HEK293 (cell line): ENCODE measurements at regions not wholly inside any gene's neighbourhood (a gene's known extent, or its start where the extent isn't known, plus 50 kb on each side); places are given as distances from the start of the nearest gene placed in this dataset.
A peak's percentile ranks its signal among the peaks of the same experiment; 100 is the strongest.

ENCODE experiments used
- AEBP2 ChIP-seq: fragments of 450-650 bp; formaldehyde crosslinking; IDR thresholded peaks from 2 replicates; pipeline ENCODE4 v1.5.1; 2016; ENCODE audit warnings: missing biosample characterization, missing genetic modification characterization, borderline replicate concordance
- ELK4 ChIP-seq: IDR thresholded peaks from 2 replicates; pipeline ENCODE4 v1.6.1; 2011; ENCODE audit warnings: mild to moderate bottlenecking, low read depth, low read length, borderline replicate concordance
- GLI2 ChIP-seq: fragments of 450-650 bp; formaldehyde crosslinking; IDR thresholded peaks from 2 replicates; pipeline ENCODE4; 2017; ENCODE audit warnings: missing biosample characterization, missing genetic modification characterization, low read depth, borderline replicate concordance
- GLIS1 ChIP-seq: fragments of 450-650 bp; formaldehyde crosslinking; IDR thresholded peaks from 2 replicates; pipeline ENCODE4 v1.5.1; 2016; ENCODE audit warnings: missing biosample characterization, missing genetic modification characterization
- KLF17 ChIP-seq: fragments of 450-650 bp; formaldehyde crosslinking; IDR thresholded peaks from 2 replicates; pipeline ENCODE4 v1.5.1; 2016; ENCODE audit warnings: missing biosample characterization, missing genetic modification characterization
- MZF1 ChIP-seq: fragments of 450-650 bp; formaldehyde crosslinking; IDR thresholded peaks from 2 replicates; pipeline ENCODE4 v1.5.1; 2017; ENCODE audit warnings: missing biosample characterization, missing genetic modification characterization, borderline replicate concordance
- OSR2 ChIP-seq: fragments of 450-650 bp; formaldehyde crosslinking; IDR thresholded peaks from 2 replicates; pipeline ENCODE4 v1.5.1; 2016; ENCODE audit warnings: missing biosample characterization, missing genetic modification characterization
- PRDM10 ChIP-seq: fragments of 450-650 bp; formaldehyde crosslinking; IDR thresholded peaks from 2 replicates; pipeline ENCODE4 v1.5.1; 2016; ENCODE audit warnings: missing biosample characterization, missing genetic modification characterization
- SP7 ChIP-seq: fragments of 450-650 bp; formaldehyde crosslinking; IDR thresholded peaks from 2 replicates; pipeline ENCODE4 v1.5.1; 2016; ENCODE audit warnings: missing biosample characterization, missing genetic modification characterization
- TCF7L2 ChIP-seq: IDR thresholded peaks from 2 replicates; pipeline ENCODE4 v1.6.1; 2011; ENCODE audit warnings: low read depth, mild to moderate bottlenecking, inconsistent platforms, low read length, moderate library complexity, borderline replicate concordance
- ZBTB11 ChIP-seq: fragments of 450-650 bp; formaldehyde crosslinking; conservative IDR thresholded peaks from 2 replicates; pipeline ENCODE4 v1.5.1; 2016; ENCODE audit warnings: low read depth, missing biosample characterization, missing genetic modification characterization
- ZBTB6 ChIP-seq: fragments of 450-650 bp; formaldehyde crosslinking; IDR thresholded peaks from 2 replicates; pipeline ENCODE4 v1.5.1; 2017; ENCODE audit warnings: missing biosample characterization, missing genetic modification characterization
- ZEB2 ChIP-seq: fragments of 450-650 bp; formaldehyde crosslinking; IDR thresholded peaks from 2 replicates; pipeline ENCODE4 v1.5.1; 2016; ENCODE audit warnings: missing biosample characterization, missing genetic modification characterization
- ZNF157 ChIP-seq: fragments of 450-650 bp; formaldehyde crosslinking; IDR thresholded peaks from 2 replicates; pipeline ENCODE4 v1.5.1; 2016; ENCODE audit warnings: missing biosample characterization, missing genetic modification characterization
- ZNF324 ChIP-seq: fragments of 450-650 bp; formaldehyde crosslinking; IDR thresholded peaks from 2 replicates; pipeline ENCODE4 v1.5.1; 2016; ENCODE audit warnings: missing biosample characterization, missing genetic modification characterization
- ZNF394 ChIP-seq: fragments of 450-650 bp; formaldehyde crosslinking; IDR thresholded peaks from 2 replicates; pipeline ENCODE4 v1.5.1; 2016; ENCODE audit warnings: missing biosample characterization, missing genetic modification characterization, mild to moderate bottlenecking, moderate library complexity, borderline replicate concordance
- ZNF398 ChIP-seq: fragments of 450-650 bp; formaldehyde crosslinking; IDR thresholded peaks from 2 replicates; pipeline ENCODE4 v1.5.1; 2017; ENCODE audit warnings: missing biosample characterization, missing genetic modification characterization
- ZNF416 ChIP-seq: fragments of 450-650 bp; formaldehyde crosslinking; IDR thresholded peaks from 2 replicates; pipeline ENCODE4 v1.5.1; 2016; ENCODE audit warnings: missing biosample characterization, missing genetic modification characterization
- ZNF426 ChIP-seq: fragments of 450-650 bp; formaldehyde crosslinking; IDR thresholded peaks from 2 replicates; pipeline ENCODE4 v1.5.1; 2017; ENCODE audit warnings: missing biosample characterization, missing genetic modification characterization, mild to moderate bottlenecking, inconsistent platforms, moderate library complexity
- ZNF521 ChIP-seq: fragments of 450-650 bp; formaldehyde crosslinking; IDR thresholded peaks from 2 replicates; pipeline ENCODE4 v1.5.1; 2017; ENCODE audit warnings: missing biosample characterization, mild to moderate bottlenecking, missing genetic modification characterization
- ZNF768 ChIP-seq: fragments of 450-650 bp; formaldehyde crosslinking; IDR thresholded peaks from 2 replicates; pipeline ENCODE4 v1.5.1; 2018; ENCODE audit warnings: missing biosample characterization, mild to moderate bottlenecking, missing genetic modification characterization
- ZSCAN4 ChIP-seq: fragments of 450-650 bp; formaldehyde crosslinking; IDR thresholded peaks from 2 replicates; pipeline ENCODE4 v1.5.1; 2017; ENCODE audit warnings: missing biosample characterization, missing genetic modification characterization

- TF ChIP-seq ZBTB6 (tag by site-specific recombination) (no peak), ZNF398 (tag by site-specific recombination) (no peak), SP7 (peak; percentile 70), ZNF426 (tag by site-specific recombination) (no peak), KLF17 (tag by site-specific recombination) (peak; percentile 33; the same call in 1 of the 2 replicates), ZBTB11 (tag by site-specific recombination) (no peak), PRDM10 (tag by site-specific recombination) (peak; percentile 87), ZNF157 (no peak), ZNF416 (tag by site-specific recombination) (no peak), ZNF394 (tag by site-specific recombination) (peak; percentile 52), MZF1 (tag by site-specific recombination) (no peak), ZEB2 (tag by site-specific recombination) (peak; percentile 58; the same call in 1 of the 2 replicates), ZNF768 (tag by site-specific recombination) (no peak), GLIS1 (tag by site-specific recombination) (peak; percentile 34; the same call in 1 of the 2 replicates), ZSCAN4 (no peak), GLI2 (tag by site-specific recombination) (no peak), ELK4 (no peak), AEBP2 (no peak), ZNF521 (tag by site-specific recombination) (no peak), TCF7L2 (no peak), OSR2 (tag by site-specific recombination) (no peak), ZNF324 (tag by site-specific recombination) (peak; percentile 46; the same call in 1 of the 2 replicates)
Measured at GRCh38 chr11:116276051-116277044, 496.4 kb downstream of the BUD13 start (continued).
